HCT116 (cell line): ENCODE measurements at regions not wholly inside any gene's neighbourhood (a gene's known extent, or its start where the extent isn't known, plus 50 kb on each side); places are given as distances from the start of the nearest gene placed in this dataset.

Experiments used
- ATAC-seq: fragments of 200-7000 bp; cut with Tn5 transposase; 2 replicates; pipeline ENCODE4 v1.9.1; 2020; ENCODE audit warnings: mild to moderate bottlenecking, moderate library complexity
- BruUV-seq: library from RNA; stranded (reverse); fragments of 400-500 nt; replicated peaks from 2 replicates; lab custom pipeline; 2021; lab: Mats Ljungman, UMichigan
- CTCF ChIA-PET: fragments of 300-600 bp; sonication (Branson Sonifier 250); formaldehyde crosslinking; loops from one replicate; lab custom pipeline; 2021; ENCODE audit warnings: antibody characterized with exemption; lab: Charles Lee
- POLR2A ChIA-PET: fragments of 300-600, 350-600 bp; sonication (Branson Sonifier 250); formaldehyde crosslinking; loops from one replicate; lab custom pipeline; 2021; ENCODE audit warnings: antibody characterized with exemption; lab: Charles Lee
- RAD21 ChIA-PET, 2 experiments: fragments of 300-600 bp; sonication (Branson Sonifier 250); formaldehyde crosslinking; loops; one replicate each; lab custom pipeline; 2023; ENCODE audit warnings: low total read pairs in 2 of 2; ENCODE audit not compliant: uncharacterized antibody in 2 of 2, unreplicated experiment in 2 of 2, low non-redundant PET in 1 of 2; lab: Charles Lee
- DNase-seq: peaks from one replicate; pipeline ENCODE4 v3.0.0-alpha.2; 2010; ENCODE audit warnings: low read depth, low spot score
- H2AFZ ChIP-seq: fragments of 200-600 bp; shearing (Covaris generic), sonication (generic); 2 replicates; pipeline ENCODE4 v1.6.1; 2017; ENCODE audit warnings: low read depth, mixed run types, mixed read lengths, antibody characterized with exemption, low read length; ENCODE audit not compliant: poor library complexity, severe bottlenecking
- H3K27ac ChIP-seq: 2 replicates; pipeline ENCODE4 v1.5.1; 2012; ENCODE audit warnings: low read depth, low read length
- H3K27me3 ChIP-seq: fragments of 200-600 bp; sonication (generic); 2 replicates; pipeline ENCODE4 v1.6.1; 2016; ENCODE audit warnings: mixed run types, low read length, mixed read lengths; ENCODE audit not compliant: insufficient read depth
- H3K36me3 ChIP-seq, 2 experiments: fragments of 200-500 bp in 1 of 2; fragments of 200-600 bp in 1 of 2; sonication (Bioruptor generic) in 1 of 2; sonication (generic) in 1 of 2; 2 replicates each; pipeline versions ENCODE4 v1.5.1 to v1.6.1; 2014 to 2016; ENCODE audit warnings: low read length in 2 of 2, inconsistent platforms in 1 of 2, mixed read lengths in 1 of 2, mixed run types in 1 of 2; ENCODE audit not compliant: insufficient read depth in 2 of 2, control insufficient read depth in 1 of 2
- H3K4me1 ChIP-seq, 2 experiments: fragments of 200-600 bp in 1 of 2; sonication (generic) in 1 of 2; 2 replicates each; pipeline versions ENCODE4 v1.5.1 to v1.6.1; 2012 to 2017; ENCODE audit warnings: low read length in 2 of 2, inconsistent platforms in 1 of 2, mild to moderate bottlenecking in 1 of 2, mixed read lengths in 1 of 2, mixed run types in 1 of 2, moderate library complexity in 1 of 2; ENCODE audit not compliant: insufficient read depth in 2 of 2, control insufficient read depth in 1 of 2
- H3K4me2 ChIP-seq: fragments of 200-600 bp; sonication (generic); 2 replicates; pipeline ENCODE4 v1.6.1; 2017; ENCODE audit warnings: mixed run types, low read length, mixed read lengths
- H3K4me3 ChIP-seq, 2 experiments: fragments of 200-600 bp in 1 of 2; sonication (generic) in 1 of 2; replicated peaks in 1 of 2; 2 replicates each; pipeline ENCODE4 v1.5.1; 2011 to 2016; ENCODE audit warnings: low read length in 2 of 2, control low read depth in 1 of 2, low read depth in 1 of 2, mild to moderate bottlenecking in 1 of 2, mixed read lengths in 1 of 2, mixed run types in 1 of 2
- H3K79me2 ChIP-seq: fragments of 200-600 bp; sonication (generic); 2 replicates; pipeline ENCODE4 v1.6.1; 2017; ENCODE audit warnings: mild to moderate bottlenecking, mixed run types, low read length, moderate library complexity, mixed read lengths; ENCODE audit not compliant: insufficient read depth
- H3K9ac ChIP-seq: fragments of 200-600 bp; sonication (generic); 2 replicates; pipeline ENCODE4 v1.6.1; 2016; ENCODE audit warnings: low read length, mixed read lengths
- H3K9me2 ChIP-seq: fragments of 200-600 bp; sonication (generic), shearing (Covaris generic); 2 replicates; pipeline ENCODE4 v1.6.1; 2017; ENCODE audit warnings: mixed run types, mild to moderate bottlenecking, moderate library complexity; ENCODE audit not compliant: insufficient read depth
- H3K9me3 ChIP-seq, 2 experiments: fragments of 200-500 bp in 1 of 2; fragments of 200-600 bp in 1 of 2; sonication (Bioruptor generic) in 1 of 2; sonication (generic) in 1 of 2; 2 replicates each; pipeline ENCODE4 v1.6.1; 2014 to 2017; ENCODE audit warnings: low read length in 2 of 2, mixed read lengths in 2 of 2, inconsistent platforms in 1 of 2, low read depth in 1 of 2, mild to moderate bottlenecking in 1 of 2, mixed run types in 1 of 2, moderate library complexity in 1 of 2; ENCODE audit not compliant: control insufficient read depth in 1 of 2, insufficient read depth in 1 of 2
- H4K20me1 ChIP-seq: fragments of 200-600 bp; sonication (generic), shearing (Covaris generic); 2 replicates; pipeline ENCODE4 v1.6.1; 2017; ENCODE audit warnings: mixed run types, mild to moderate bottlenecking, moderate library complexity; ENCODE audit not compliant: insufficient read depth
- ATF3 ChIP-seq: IDR thresholded peaks from 2 replicates; pipeline ENCODE4 v1.6.1; 2012
- CBX3 ChIP-seq: IDR thresholded peaks from 2 replicates; pipeline ENCODE4 v1.6.1; 2012; ENCODE audit warnings: low read depth
- CTCF ChIP-seq, 3 experiments: fragments of 200-600 bp in 1 of 3; sonication (generic) in 1 of 3; IDR thresholded peaks in 2 of 3; conservative IDR thresholded peaks in 1 of 3; 2 replicates each; pipeline ENCODE4 v1.5.1; 2012 to 2017; ENCODE audit warnings: low read depth in 2 of 3, low read length in 2 of 3, antibody characterized with exemption in 1 of 3, borderline replicate concordance in 1 of 3, control low read depth in 1 of 3, mild to moderate bottlenecking in 1 of 3, mixed read lengths in 1 of 3, mixed run types in 1 of 3, moderate library complexity in 1 of 3; ENCODE audit not compliant: insufficient read depth in 1 of 3
- EGR1 ChIP-seq: IDR thresholded peaks from 2 replicates; pipeline ENCODE4 v1.6.1; 2012; ENCODE audit warnings: low read depth
- ELF1 ChIP-seq: IDR thresholded peaks from 2 replicates; pipeline ENCODE4 v1.6.1; 2012; ENCODE audit warnings: low read depth, borderline replicate concordance
- FOSL1 ChIP-seq: IDR thresholded peaks from 2 replicates; pipeline ENCODE4 v1.6.1; 2012; ENCODE audit warnings: low read depth
- JUND ChIP-seq: IDR thresholded peaks from 2 replicates; pipeline ENCODE4 v1.6.1; 2012
- MAX ChIP-seq: IDR thresholded peaks from 2 replicates; pipeline ENCODE4 v1.6.1; 2012
- POLR2A ChIP-seq: IDR thresholded peaks from 2 replicates; pipeline ENCODE4 v1.7.0; 2011; ENCODE audit warnings: borderline replicate concordance; ENCODE audit not compliant: insufficient read depth, insufficient read length; ENCODE audit errors: extremely low read depth
- POLR2AphosphoS5 ChIP-seq: IDR thresholded peaks from 2 replicates; pipeline ENCODE4 v1.6.1; 2011; ENCODE audit warnings: mild to moderate bottlenecking, low read depth, low read length, moderate library complexity
- RAD21 ChIP-seq: IDR thresholded peaks from 2 replicates; pipeline ENCODE4 v1.6.1; 2012; ENCODE audit warnings: low read depth, mild to moderate bottlenecking
- SIN3A ChIP-seq: IDR thresholded peaks from 2 replicates; pipeline ENCODE4 v1.6.1; 2012; ENCODE audit warnings: low read depth
- SRF ChIP-seq: IDR thresholded peaks from 2 replicates; pipeline ENCODE4 v1.6.1; 2012; ENCODE audit warnings: low read depth
- YY1 ChIP-seq: IDR thresholded peaks from 2 replicates; pipeline ENCODE4 v1.6.1; 2011; ENCODE audit warnings: low read length, low read depth, moderate library complexity, mild to moderate bottlenecking; ENCODE audit not compliant: insufficient replicate concordance; ENCODE audit errors: extremely low read depth
- ZFX ChIP-seq: fragments of 450-650 bp; IDR thresholded peaks from 2 replicates; pipeline ENCODE4 v1.6.1; 2017
- ZNF274 ChIP-seq: fragments of 200-500 bp; sonication (Bioruptor generic); IDR thresholded peaks from 2 replicates; pipeline ENCODE4 v1.6.1; 2014; ENCODE audit warnings: mild to moderate bottlenecking, low read depth, low read length, inconsistent platforms
- intact Hi-C: fragments of 100-400 bp; cut with micrococcal nuclease; formaldehyde crosslinking; loops from 2 replicates; pipeline ENCODE4 v1.10.0; 2022

- Histone ChIP-seq H3K79me2 (no peaks in the 10 kb centered on the region), H3K4me1 (peaks cover 5 to 18% of the 10 kb centered on the region in 2 experiments; a peak in 3 of 4 replicates), H3K9me2 (no peaks in the 10 kb centered on the region), H3K4me2 (peak overlapping the region; percentile 40), H4K20me1 (no peaks in the 10 kb centered on the region), H2AFZ (no peak overlapping the region), H3K4me3 (no peak overlapping the region), H3K27me3 (no peaks in the 10 kb centered on the region), H3K9me3 (no peaks in the 10 kb centered on the region), H3K9ac (no peak overlapping the region), H3K27ac (no peak overlapping the region), H3K36me3 (no peaks in the 10 kb centered on the region)
- DNase-seq (peak; percentile 6), ATAC-seq (peak; percentile 59; the same call in 1 of the 2 replicates)
- BruUV-seq = no TSS peak
- ChIA-PET RAD21 (no interaction called here), POLR2A (no interaction called here), CTCF (no interaction called here)
- intact Hi-C loops = no loop called here
- no peak for TF ChIP-seq JUND
- no peak for TF ChIP-seq SIN3A
- no peak for TF ChIP-seq ZNF274
- no peak for TF ChIP-seq ZFX
- no peak for TF ChIP-seq CBX3
- no peak for TF ChIP-seq YY1
- no peak for TF ChIP-seq SRF
- TF ChIP-seq FOSL1 = no peak
- TF ChIP-seq POLR2AphosphoS5 = no peak
- TF ChIP-seq ELF1 = no peak
- TF ChIP-seq ATF3 = no peak
- TF ChIP-seq EGR1 = no peak
- TF ChIP-seq CTCF (IDR thresholded peaks at IDR 0.05 in 2 of 3, conservative IDR thresholded peaks at IDR 0.05 in 1 of 3; ENCODE audit: borderline replicate concordance in 1 of 3, insufficient read depth in 1 of 3, low read depth in 2 of 3, low read length in 2 of 3) = no peak
- no peak for TF ChIP-seq RAD21
- TF ChIP-seq MAX = no peak
- no peak for TF ChIP-seq POLR2A
These were observed 54.9 kb upstream of the PDE10A start for GRCh38 chr6:165717732-165718465.
